Stomach (tissue), 4 donors: ENCODE measurements at regions not wholly inside any gene's neighbourhood (a gene's known extent, or its start where the extent isn't known, plus 50 kb on each side); places are given as distances from the start of the nearest gene placed in this dataset.

Source experiments
- CTCF ChIP-seq, 7 experiments: fragments of 450-650 bp in 4 of 7; fragments of 200-600 bp in 3 of 7; sonication (generic) in 3 of 7; IDR thresholded peaks; one replicate each; pipeline ENCODE4 v1.5.1; 2016 to 2019; ENCODE audit warnings: antibody characterized with exemption in 7 of 7, control low read depth in 2 of 7, mild to moderate bottlenecking in 1 of 7
- POLR2AphosphoS5 ChIP-seq, 3 donors: sonication (generic); formaldehyde crosslinking; IDR thresholded peaks; one replicate each; pipeline ENCODE4 v1.6.1; 2016; ENCODE audit warnings: antibody characterized with exemption in 3 of 3

GRCh38 chr1:219404629-219405028 lies 208.3 kb downstream of the ZC3H11B start:
- TF ChIP-seq CTCF (IDR thresholded peaks at IDR 0.05) (no peak), POLR2AphosphoS5 (IDR thresholded peaks at IDR 0.05) (no peak)
